PC-9 (cell line): ENCODE measurements at regions not wholly inside any gene's neighbourhood (a gene's known extent, or its start where the extent isn't known, plus 50 kb on each side); places are given as distances from the start of the nearest gene placed in this dataset.

Experiments
- BruUV-seq: library from RNA; stranded (reverse); fragments of 400-500 nt; replicated peaks from 2 replicates; lab custom pipeline; 2021; lab: Mats Ljungman, UMichigan
- CTCF ChIA-PET: fragments of 300-600 bp; sonication (Branson Sonifier 250); formaldehyde crosslinking; loops from one replicate; lab custom pipeline; 2022; ENCODE audit warnings: antibody characterized with exemption; lab: Charles Lee
- POLR2A ChIA-PET: fragments of 300-600 bp; sonication (Branson Sonifier 250); formaldehyde crosslinking; loops from one replicate; lab custom pipeline; 2022; ENCODE audit warnings: antibody characterized with exemption; ENCODE audit not compliant: unreplicated experiment; lab: Charles Lee
- DNase-seq, 2 experiments: peaks; one replicate each; pipeline versions ENCODE4 v3.0.0 to v3.0.0-alpha.2; 2015 to 2022; ENCODE audit warnings: mixed read lengths in 1 of 2
- H2AFZ ChIP-seq: fragments of 200-600 bp; sonication (generic); 2 replicates; pipeline ENCODE4 v1.8.1; 2017; ENCODE audit warnings: antibody characterized with exemption
- H3F3A ChIP-seq: fragments of 200-600 bp; sonication (generic); 2 replicates; pipeline ENCODE4 v1.8.1; 2017; ENCODE audit warnings: antibody characterized with exemption, mild to moderate bottlenecking, low read depth; ENCODE audit not compliant: insufficient read depth
- H3K27ac ChIP-seq: fragments of 200-600 bp; sonication (generic); 2 replicates; pipeline ENCODE4 v1.6.1; 2016; ENCODE audit warnings: mixed run types
- H3K27me3 ChIP-seq: fragments of 200-600 bp; sonication (generic); 2 replicates; pipeline ENCODE4 v1.6.1; 2016; ENCODE audit warnings: low read depth, mixed run types; ENCODE audit not compliant: insufficient read depth
- H3K36me3 ChIP-seq: fragments of 200-600 bp; sonication (generic); 2 replicates; pipeline ENCODE4 v1.6.1; 2016; ENCODE audit warnings: low read depth, mixed run types
- H3K4me1 ChIP-seq: fragments of 200-600 bp; sonication (generic); replicated peaks from 2 replicates; pipeline ENCODE4 v1.6.1; 2016; ENCODE audit warnings: mixed run types; ENCODE audit not compliant: insufficient read depth
- H3K4me2 ChIP-seq: fragments of 200-600 bp; sonication (generic); 2 replicates; pipeline ENCODE4 v1.6.1; 2017; ENCODE audit warnings: mixed run types
- H3K4me3 ChIP-seq: fragments of 200-600 bp; sonication (generic); 2 replicates; pipeline ENCODE4 v1.6.1; 2016; ENCODE audit warnings: mixed run types
- H3K79me2 ChIP-seq: fragments of 200-600 bp; sonication (generic); 2 replicates; pipeline ENCODE4 v1.6.1; 2017; ENCODE audit warnings: low read depth, mixed run types
- H3K9me2 ChIP-seq: fragments of 200-600 bp; sonication (generic); 2 replicates; pipeline ENCODE4 v1.8.1; 2017; ENCODE audit warnings: mild to moderate bottlenecking; ENCODE audit not compliant: insufficient read depth
- H3K9me3 ChIP-seq: fragments of 200-600 bp; sonication (generic); 2 replicates; pipeline ENCODE4 v1.8.1; 2016; ENCODE audit warnings: low read depth; ENCODE audit not compliant: insufficient read depth
- H4K20me1 ChIP-seq: fragments of 200-600 bp; sonication (generic); 2 replicates; pipeline ENCODE4 v1.8.1; 2017; ENCODE audit not compliant: insufficient read depth
- EZH2 ChIP-seq: fragments of 200-600 bp; sonication (generic); IDR thresholded peaks from 2 replicates; pipeline ENCODE4 v1.8.0; 2017; ENCODE audit warnings: antibody characterized with exemption, low read depth
- intact Hi-C: fragments of 100-400 bp; cut with micrococcal nuclease; formaldehyde crosslinking; loops from one replicate; pipeline ENCODE4 v1.10.0; 2022; ENCODE audit not compliant: unreplicated experiment
- TF ChIP-seq, protein P1 (sequence below): fragments of 200-600 bp; sonication (generic); conservative IDR thresholded peaks from 2 replicates; pipeline ENCODE4 v1.6.1; 2017; ENCODE audit warnings: mixed run types, antibody characterized with exemption, mild to moderate bottlenecking, moderate library complexity

- BruUV-seq: no TSS peak
- Histone ChIP-seq H3K4me2 (no peak overlapping the region), H3K9me3 (no peaks in the 10 kb centered on the region), H3K9me2 (no peaks in the 10 kb centered on the region), H3K27me3 (no peaks in the 10 kb centered on the region), H2AFZ (no peak overlapping the region), H3K36me3 (no peaks in the 10 kb centered on the region), H3K4me3 (no peak overlapping the region), H3K4me1 (peaks cover 3% of the 10 kb centered on the region; the same call in 1 of the 2 replicates), H3F3A (no peaks in the 10 kb centered on the region), H3K27ac (no peak overlapping the region), H3K79me2 (no peaks in the 10 kb centered on the region), H4K20me1 (no peaks in the 10 kb centered on the region)
- intact Hi-C loops: loop anchor here (1.0 kb wide), 1 partner anchor 109 kb away; no protein-coding TSS in a partner anchor
- ChIA-PET CTCF (no interaction called here), POLR2A (no interaction called here)
- no peak for TF ChIP-seq EZH2
- TF ChIP-seq, protein P1, sequence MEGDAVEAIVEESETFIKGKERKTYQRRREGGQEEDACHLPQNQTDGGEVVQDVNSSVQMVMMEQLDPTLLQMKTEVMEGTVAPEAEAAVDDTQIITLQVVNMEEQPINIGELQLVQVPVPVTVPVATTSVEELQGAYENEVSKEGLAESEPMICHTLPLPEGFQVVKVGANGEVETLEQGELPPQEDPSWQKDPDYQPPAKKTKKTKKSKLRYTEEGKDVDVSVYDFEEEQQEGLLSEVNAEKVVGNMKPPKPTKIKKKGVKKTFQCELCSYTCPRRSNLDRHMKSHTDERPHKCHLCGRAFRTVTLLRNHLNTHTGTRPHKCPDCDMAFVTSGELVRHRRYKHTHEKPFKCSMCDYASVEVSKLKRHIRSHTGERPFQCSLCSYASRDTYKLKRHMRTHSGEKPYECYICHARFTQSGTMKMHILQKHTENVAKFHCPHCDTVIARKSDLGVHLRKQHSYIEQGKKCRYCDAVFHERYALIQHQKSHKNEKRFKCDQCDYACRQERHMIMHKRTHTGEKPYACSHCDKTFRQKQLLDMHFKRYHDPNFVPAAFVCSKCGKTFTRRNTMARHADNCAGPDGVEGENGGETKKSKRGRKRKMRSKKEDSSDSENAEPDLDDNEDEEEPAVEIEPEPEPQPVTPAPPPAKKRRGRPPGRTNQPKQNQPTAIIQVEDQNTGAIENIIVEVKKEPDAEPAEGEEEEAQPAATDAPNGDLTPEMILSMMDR: no peak
- peak; percentile 15 to 51 for DNase-seq
Measured at GRCh38 chrX:12007881-12008280, 130.4 kb upstream of the FRMPD4 start.

DNA sequence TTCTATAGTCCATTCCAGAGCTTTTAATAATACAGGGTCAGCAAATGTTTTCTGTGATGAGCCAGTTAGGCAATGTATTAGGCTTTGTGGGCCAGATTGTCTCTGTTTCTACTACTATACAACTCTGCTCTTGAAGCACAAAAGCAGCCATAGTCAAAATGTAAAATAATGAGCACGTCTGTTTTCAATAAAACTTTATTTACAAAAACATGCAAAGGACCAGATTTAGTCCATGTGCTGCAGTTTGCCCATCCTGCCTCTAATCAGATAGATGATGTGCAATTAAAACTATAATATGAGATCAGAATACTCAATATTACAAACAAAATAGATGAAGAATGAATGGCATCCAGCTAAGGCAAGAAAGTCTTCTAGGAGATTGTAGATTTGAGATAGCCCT is 127.8 kb upstream of the FRMPD4 start:
- intact Hi-C loops: no loop called here
- no peak overlapping the region for H3K4me3 ChIP-seq
- TF ChIP-seq EZH2: no peak
- TF ChIP-seq, protein P1: no peak
- H3K4me1 ChIP-seq: peaks cover 3% of the 10 kb centered on the region; the same call in 1 of the 2 replicates
- no peaks in the 10 kb centered on the region for H3K27me3 ChIP-seq
- no peaks in the 10 kb centered on the region for H3K36me3 ChIP-seq
- no peaks in the 10 kb centered on the region for H3K9me2 ChIP-seq
- POLR2A ChIA-PET: no interaction called here
- H3K79me2 ChIP-seq: no peaks in the 10 kb centered on the region
- H2AFZ ChIP-seq: no peak overlapping the region
- DNase-seq: no peak
- no TSS peak for BruUV-seq
- H4K20me1 ChIP-seq: no peaks in the 10 kb centered on the region
- no peak overlapping the region for H3K4me2 ChIP-seq
- H3F3A ChIP-seq: 0 out of 2 replicates have a peak, but pooled peaks cover 4% of the 10 kb centered on the region
- H3K27ac ChIP-seq: no peak overlapping the region
- H3K9me3 ChIP-seq: no peaks in the 10 kb centered on the region
- CTCF ChIA-PET: interaction anchor here (0.6 kb wide), 1 partner anchor 412 kb away, joined by 3 read pairs; no protein-coding TSS in a partner anchor

DNA sequence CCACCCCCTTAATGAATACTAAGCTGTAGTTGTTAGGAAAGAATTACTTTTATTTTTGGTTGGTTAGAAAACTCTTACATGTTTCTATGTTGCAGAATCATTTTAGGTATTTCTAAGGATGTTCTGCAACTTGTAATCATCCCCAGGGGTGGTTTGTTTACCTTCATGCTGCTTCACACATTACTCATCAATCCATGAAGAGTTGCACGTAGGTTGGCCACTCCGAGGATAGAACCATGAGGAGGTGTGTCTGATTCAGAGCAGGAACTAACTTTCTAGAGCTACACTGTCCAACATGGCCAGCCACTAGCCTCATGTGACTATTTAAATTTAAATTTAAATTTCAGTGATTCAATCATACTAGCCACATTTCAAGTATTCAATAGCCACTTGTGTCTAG is 127.2 kb upstream of the FRMPD4 start:
- H2AFZ ChIP-seq: no peak overlapping the region
- no peak for DNase-seq
- intact Hi-C loops: no loop called here

More for the DNA sequence above, 127.2 kb upstream of the FRMPD4 start:
- Histone ChIP-seq H4K20me1 (no peaks in the 10 kb centered on the region), H3K27ac (no peak overlapping the region), H3K36me3 (no peaks in the 10 kb centered on the region), H3F3A (0 out of 2 replicates have a peak, but pooled peaks cover 4% of the 10 kb centered on the region), H3K4me2 (no peak overlapping the region), H3K27me3 (no peaks in the 10 kb centered on the region), H3K4me1 (peaks cover 3% of the 10 kb centered on the region; the same call in 1 of the 2 replicates), H3K9me2 (no peaks in the 10 kb centered on the region), H3K4me3 (no peak overlapping the region), H3K9me3 (no peaks in the 10 kb centered on the region), H3K79me2 (no peaks in the 10 kb centered on the region)
- no TSS peak for BruUV-seq
- TF ChIP-seq, protein P1: no peak
- no peak for TF ChIP-seq EZH2
- POLR2A ChIA-PET: interaction anchor here (0.6 kb wide), 1 partner anchor 13 kb away, joined by 3 read pairs; no protein-coding TSS in a partner anchor
- CTCF ChIA-PET: interaction anchor here (0.6 kb wide), 1 partner anchor 411 kb away, joined by 3 read pairs; no protein-coding TSS in a partner anchor
